ENCODE measurements at regions not wholly inside any gene's neighbourhood (a gene's known extent, or its start where the extent isn't known, plus 50 kb on each side); places are given as distances from the start of the nearest gene placed in this dataset.

DNA sequence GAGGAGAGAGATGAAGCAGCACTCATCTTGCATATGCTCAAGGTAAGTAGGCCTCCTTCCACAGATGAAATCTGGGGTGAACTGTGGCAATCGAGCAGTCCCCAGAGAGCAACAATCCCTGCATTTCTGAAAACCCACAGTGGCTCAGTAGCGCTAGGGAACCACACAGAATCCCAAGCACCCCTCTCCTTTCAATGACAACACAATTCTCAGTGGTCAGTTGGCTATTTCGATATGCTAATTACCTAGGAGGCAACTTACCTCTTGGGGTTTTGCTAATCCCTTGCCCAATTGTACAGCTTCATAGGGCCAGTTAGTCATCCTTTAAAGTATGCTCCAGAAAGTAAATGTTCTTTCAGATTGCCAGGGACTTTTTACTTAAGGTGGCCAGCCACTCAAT, 1035.7 kb downstream of the BCL11B start:
- TF ChIP-seq CTCF (IDR thresholded peaks at IDR 0.05) (no peak), POLR2A (IDR thresholded peaks at IDR 0.05) (no peak)
